Neural progenitor cell (in vitro differentiated cells): ENCODE measurements at regions not wholly inside any gene's neighbourhood (a gene's known extent, or its start where the extent isn't known, plus 50 kb on each side); places are given as distances from the start of the nearest gene placed in this dataset.

Source experiments
- DNase-seq: peaks from one replicate; pipeline ENCODE4 v3.0.0-alpha.2; 2016; ENCODE audit warnings: low spot score
- H2AFZ ChIP-seq: fragments of 200-600 bp; sonication (generic); replicated peaks from 2 replicates; pipeline ENCODE4 v1.6.1; 2016; ENCODE audit warnings: antibody characterized with exemption
- H3F3A ChIP-seq: fragments of 200-600 bp; sonication (generic); 2 replicates; pipeline ENCODE4 v1.6.1; 2016; ENCODE audit warnings: antibody characterized with exemption, low read depth
- H3K27ac ChIP-seq: fragments of 200-600 bp; sonication (generic); 2 replicates; pipeline ENCODE4 v1.5.1; 2016; ENCODE audit warnings: mild to moderate bottlenecking
- H3K27me3 ChIP-seq: fragments of 200-600 bp; sonication (generic); 2 replicates; pipeline ENCODE4 v1.6.1; 2016; ENCODE audit warnings: mild to moderate bottlenecking, moderate library complexity
- H3K36me3 ChIP-seq: fragments of 200-600 bp; sonication (generic); 2 replicates; pipeline ENCODE4 v1.5.1; 2016
- H3K4me1 ChIP-seq: fragments of 200-600 bp; sonication (generic); 2 replicates; pipeline ENCODE4 v1.6.1; 2016; ENCODE audit warnings: mixed run types
- H3K4me2 ChIP-seq: fragments of 200-600 bp; sonication (generic); 2 replicates; pipeline ENCODE4 v1.6.1; 2016
- H3K4me3 ChIP-seq: fragments of 200-600 bp; sonication (generic); 2 replicates; pipeline ENCODE4 v1.5.1; 2016
- H3K79me2 ChIP-seq: fragments of 200-600 bp; sonication (generic); 2 replicates; pipeline ENCODE4 v1.6.1; 2016; ENCODE audit warnings: low read depth
- H3K9ac ChIP-seq: fragments of 200-600 bp; sonication (generic); 2 replicates; pipeline ENCODE4 v1.6.1; 2016
- H3K9me3 ChIP-seq: fragments of 200-600 bp; sonication (generic); 2 replicates; pipeline ENCODE4 v1.5.1; 2016; ENCODE audit warnings: low read depth
- H4K20me1 ChIP-seq: fragments of 200-600 bp; sonication (generic); 2 replicates; pipeline ENCODE4 v1.6.1; 2016; ENCODE audit warnings: low read depth
- H3K27ac Mint-ChIP-seq: 3 replicates; pipeline ENCODE4 v1.8.0; 2021; ENCODE audit warnings: mixed read lengths
- H3K27me3 Mint-ChIP-seq: 2 replicates; pipeline ENCODE4 v1.8.0; 2022; ENCODE audit warnings: low read depth, mild to moderate bottlenecking, inconsistent platforms, moderate library complexity, mixed read lengths; ENCODE audit not compliant: insufficient read depth
- H3K36me3 Mint-ChIP-seq: 3 replicates; pipeline ENCODE4 v1.8.0; 2021; ENCODE audit warnings: mixed read lengths
- H3K4me1 Mint-ChIP-seq: 3 replicates; pipeline ENCODE4 v1.8.0; 2021; ENCODE audit warnings: mixed read lengths
- H3K4me3 Mint-ChIP-seq: 3 replicates; pipeline ENCODE4 v1.8.0; 2021; ENCODE audit warnings: mild to moderate bottlenecking, moderate library complexity, mixed read lengths
- H3K9me3 Mint-ChIP-seq: 3 replicates; pipeline ENCODE4 v1.8.0; 2020; ENCODE audit warnings: mixed read lengths
- EZH2 ChIP-seq: fragments of 200-600 bp; sonication (generic); IDR thresholded peaks from 2 replicates; pipeline ENCODE4 v1.6.1; 2017; ENCODE audit warnings: antibody characterized with exemption, mild to moderate bottlenecking, moderate library complexity
- EZH2phosphoT487 ChIP-seq: fragments of 200-600 bp; sonication (generic); IDR thresholded peaks from 2 replicates; pipeline ENCODE4 v1.6.1; 2017; ENCODE audit warnings: antibody characterized with exemption
- TF ChIP-seq, protein P1 (sequence below): fragments of 200-600 bp; sonication (generic); IDR thresholded peaks from 2 replicates; pipeline ENCODE4 v1.5.1; 2017; ENCODE audit warnings: antibody characterized with exemption, mild to moderate bottlenecking

- Mint-ChIP-seq H3K27me3 (peaks cover 6% of the 10 kb centered on the region), H3K9me3 (no peaks in the 10 kb centered on the region), H3K36me3 (no peaks in the 10 kb centered on the region), H3K4me1 (peaks cover 10% of the 10 kb centered on the region), H3K4me3 (no peak overlapping the region), H3K27ac (no peak overlapping the region)
- Histone ChIP-seq H3K9me3 (no peaks in the 10 kb centered on the region), H2AFZ (no peak overlapping the region), H3K79me2 (no peaks in the 10 kb centered on the region), H3K4me1 (peaks cover 3% of the 10 kb centered on the region), H3F3A (no peaks in the 10 kb centered on the region), H3K4me2 (no peak overlapping the region), H3K36me3 (no peaks in the 10 kb centered on the region), H3K9ac (no peak overlapping the region), H4K20me1 (no peaks in the 10 kb centered on the region), H3K27me3 (no peaks in the 10 kb centered on the region), H3K4me3 (no peak overlapping the region), H3K27ac (no peak overlapping the region)
- no peak for TF ChIP-seq EZH2
- TF ChIP-seq, protein P1, sequence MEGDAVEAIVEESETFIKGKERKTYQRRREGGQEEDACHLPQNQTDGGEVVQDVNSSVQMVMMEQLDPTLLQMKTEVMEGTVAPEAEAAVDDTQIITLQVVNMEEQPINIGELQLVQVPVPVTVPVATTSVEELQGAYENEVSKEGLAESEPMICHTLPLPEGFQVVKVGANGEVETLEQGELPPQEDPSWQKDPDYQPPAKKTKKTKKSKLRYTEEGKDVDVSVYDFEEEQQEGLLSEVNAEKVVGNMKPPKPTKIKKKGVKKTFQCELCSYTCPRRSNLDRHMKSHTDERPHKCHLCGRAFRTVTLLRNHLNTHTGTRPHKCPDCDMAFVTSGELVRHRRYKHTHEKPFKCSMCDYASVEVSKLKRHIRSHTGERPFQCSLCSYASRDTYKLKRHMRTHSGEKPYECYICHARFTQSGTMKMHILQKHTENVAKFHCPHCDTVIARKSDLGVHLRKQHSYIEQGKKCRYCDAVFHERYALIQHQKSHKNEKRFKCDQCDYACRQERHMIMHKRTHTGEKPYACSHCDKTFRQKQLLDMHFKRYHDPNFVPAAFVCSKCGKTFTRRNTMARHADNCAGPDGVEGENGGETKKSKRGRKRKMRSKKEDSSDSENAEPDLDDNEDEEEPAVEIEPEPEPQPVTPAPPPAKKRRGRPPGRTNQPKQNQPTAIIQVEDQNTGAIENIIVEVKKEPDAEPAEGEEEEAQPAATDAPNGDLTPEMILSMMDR: no peak
- no peak for TF ChIP-seq EZH2phosphoT487
- no peak for DNase-seq
Observed at GRCh38 chr11:15471048-15471894, 356.5 kb downstream of the INSC start.

- no peaks in the 10 kb centered on the region for H3K36me3 Mint-ChIP-seq
- no peak for DNase-seq
Observed at GRCh38 chr11:15471895-15472799, 357.4 kb downstream of the INSC start.

DNA sequence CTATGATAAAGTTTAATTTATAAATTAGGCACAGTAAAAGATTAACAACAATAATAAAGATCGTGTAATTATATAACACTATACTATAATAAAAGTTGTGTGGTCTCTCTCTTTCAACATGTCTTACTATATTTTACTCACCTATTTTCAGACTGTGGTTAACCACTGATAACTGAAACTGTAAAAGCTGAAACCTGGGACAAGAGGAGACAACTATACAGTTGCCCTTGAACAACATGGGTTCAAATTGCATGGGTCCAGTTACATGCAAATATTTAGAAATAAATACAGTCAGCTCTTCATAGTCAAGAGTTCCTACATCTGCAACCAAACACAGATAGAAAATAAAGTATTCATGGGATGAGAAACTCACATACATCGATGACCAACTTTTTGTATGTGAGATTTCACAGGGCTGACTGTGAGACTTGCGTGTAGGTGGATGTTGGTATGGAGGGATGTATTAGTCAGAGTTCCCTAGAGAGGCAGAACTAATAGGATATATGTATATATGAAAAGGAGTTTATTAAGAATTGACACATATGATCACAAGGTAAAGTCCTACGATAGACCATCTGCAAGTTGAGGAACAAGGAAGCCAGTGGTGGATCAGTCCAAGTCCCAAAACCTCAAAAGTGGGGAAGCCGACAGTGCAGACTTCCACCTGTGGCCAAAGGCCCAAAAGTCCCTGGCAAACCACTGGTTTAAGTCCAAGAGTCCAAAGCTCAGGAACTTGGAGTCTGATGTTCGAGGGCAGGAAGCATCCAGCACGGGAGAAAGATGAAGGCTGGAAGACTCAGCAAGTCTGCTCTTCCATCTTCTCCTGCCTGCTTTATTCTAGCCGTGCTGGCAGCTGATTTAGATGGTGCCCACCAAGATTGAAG lies 359.5 kb downstream of the INSC start:
- Histone ChIP-seq H3K9me3 (no peaks in the 10 kb centered on the region), H3F3A (no peaks in the 10 kb centered on the region), H3K4me3 (no peak overlapping the region), H3K36me3 (no peaks in the 10 kb centered on the region), H3K4me1 (peaks cover 3% of the 10 kb centered on the region), H4K20me1 (no peaks in the 10 kb centered on the region), H2AFZ (no peak overlapping the region), H3K79me2 (no peaks in the 10 kb centered on the region), H3K4me2 (no peak overlapping the region), H3K9ac (no peak overlapping the region), H3K27ac (no peak overlapping the region), H3K27me3 (no peaks in the 10 kb centered on the region)
- H3K27ac Mint-ChIP-seq: no peak overlapping the region
- H3K9me3 Mint-ChIP-seq: no peaks in the 10 kb centered on the region
- peaks cover 4% of the 10 kb centered on the region for H3K27me3 Mint-ChIP-seq
- no peak for DNase-seq
- peaks cover 10% of the 10 kb centered on the region for H3K4me1 Mint-ChIP-seq
- no peaks in the 10 kb centered on the region for H3K36me3 Mint-ChIP-seq
- TF ChIP-seq EZH2 (no peak), EZH2phosphoT487 (no peak)
- TF ChIP-seq, protein P1: no peak
- H3K4me3 Mint-ChIP-seq: no peak overlapping the region

More at GRCh38 chr11:15471895-15472799, 357.4 kb downstream of the INSC start:
- Mint-ChIP-seq H3K4me1 (peaks cover 10% of the 10 kb centered on the region), H3K4me3 (no peak overlapping the region), H3K27ac (no peak overlapping the region), H3K9me3 (no peaks in the 10 kb centered on the region), H3K27me3 (peaks cover 6% of the 10 kb centered on the region)
- H3K27me3 ChIP-seq: no peaks in the 10 kb centered on the region
- no peak overlapping the region for H3K4me2 ChIP-seq
- H3K4me1 ChIP-seq: peaks cover 3% of the 10 kb centered on the region
- H4K20me1 ChIP-seq: no peaks in the 10 kb centered on the region
- H3K36me3 ChIP-seq: no peaks in the 10 kb centered on the region
- H3K27ac ChIP-seq: no peak overlapping the region
- no peaks in the 10 kb centered on the region for H3F3A ChIP-seq
- no peaks in the 10 kb centered on the region for H3K9me3 ChIP-seq
- no peak overlapping the region for H2AFZ ChIP-seq
- H3K9ac ChIP-seq: no peak overlapping the region
- H3K79me2 ChIP-seq: no peaks in the 10 kb centered on the region
- no peak overlapping the region for H3K4me3 ChIP-seq
- no peak for TF ChIP-seq EZH2phosphoT487
- TF ChIP-seq, protein P1: no peak
- TF ChIP-seq EZH2: no peak
